OCI-LY3 (cell line): ENCODE measurements at regions not wholly inside any gene's neighbourhood (a gene's known extent, or its start where the extent isn't known, plus 50 kb on each side); places are given as distances from the start of the nearest gene placed in this dataset.
"Not testable (repeated sequence)": the region's sequence is repeated elsewhere in the genome, so short reads cannot be mapped to it uniquely, and the experiment has no call there.

Source experiments
- H2AFZ ChIP-seq: fragments of 200-600, 300-600 bp; shearing (Covaris generic); 2 replicates; pipeline ENCODE4 v1.6.0; 2014; ENCODE audit warnings: antibody characterized with exemption, low read depth, low read length
- H3K27ac ChIP-seq: fragments of 200-600, 300-600 bp; sonication (generic); 2 replicates; pipeline ENCODE4 v1.5.1; 2014; ENCODE audit warnings: mild to moderate bottlenecking, low read length, moderate library complexity, mixed read lengths
- H3K27me3 ChIP-seq: fragments of 200-600, 300-600 bp; sonication (generic); 2 replicates; pipeline ENCODE4 v1.6.1; 2014; ENCODE audit warnings: low read depth, low read length, mixed read lengths
- H3K36me3 ChIP-seq: fragments of 200-600, 300-600 bp; sonication (generic); replicated peaks from 2 replicates; pipeline ENCODE3; 2014; ENCODE audit warnings: low read depth, low read length, mixed read lengths
- H3K4me1 ChIP-seq: fragments of 300-600, 200-600 bp; sonication (generic); 2 replicates; pipeline ENCODE4 v1.6.1; 2014; ENCODE audit warnings: low read length, mixed read lengths
- H3K4me2 ChIP-seq: fragments of 200-600, 300-600 bp; sonication (generic); 2 replicates; pipeline ENCODE4 v1.6.1; 2014; ENCODE audit warnings: low read length, mixed read lengths
- H3K4me3 ChIP-seq: fragments of 300-600, 200-600 bp; sonication (generic); 2 replicates; pipeline ENCODE4 v1.5.1; 2014; ENCODE audit warnings: antibody characterized with exemption, mild to moderate bottlenecking, low read length, moderate library complexity
- H3K79me2 ChIP-seq: fragments of 300-600, 200-600 bp; shearing (Covaris generic); 2 replicates; pipeline ENCODE4 v1.6.1; 2014; ENCODE audit warnings: mild to moderate bottlenecking, low read length, mixed read lengths
- H3K9ac ChIP-seq: fragments of 300-600, 200-600 bp; shearing (Covaris generic); 2 replicates; pipeline ENCODE4 v1.6.0; 2014; ENCODE audit warnings: mild to moderate bottlenecking, low read length, moderate library complexity
- H3K9me3 ChIP-seq: fragments of 200-600, 300-600 bp; shearing (Covaris generic); 2 replicates; pipeline ENCODE4 v1.6.1; 2014; ENCODE audit warnings: low read length, mixed read lengths; ENCODE audit not compliant: insufficient read depth
- H4K20me1 ChIP-seq: fragments of 200-600, 300-600 bp; sonication (generic); 2 replicates; pipeline ENCODE4 v1.6.1; 2016; ENCODE audit warnings: low read length, mixed read lengths; ENCODE audit not compliant: insufficient read depth
- EZH2phosphoT487 ChIP-seq: fragments of 200-600 bp; shearing (Covaris generic); IDR thresholded peaks from 2 replicates; pipeline ENCODE4 v1.6.1; 2018; ENCODE audit warnings: antibody characterized with exemption, mixed run types, low read depth
- TF ChIP-seq, protein P1 (sequence below): fragments of 200-600, 300-600 bp; sonication (generic); IDR thresholded peaks from 2 replicates; pipeline ENCODE4 v1.5.1; 2014; ENCODE audit warnings: antibody characterized with exemption, low read length, low read depth

GRCh38 chr5:100341485-100341884 lies 193.7 kb upstream of the FAM174A start:
- H3K4me2 ChIP-seq, H4K20me1 ChIP-seq, H3K9me3 ChIP-seq, H3K27me3 ChIP-seq, H3K4me3 ChIP-seq, H3K36me3 ChIP-seq, H3K27ac ChIP-seq, H3K9ac ChIP-seq, H2AFZ ChIP-seq, H3K79me2 ChIP-seq, H3K4me1 ChIP-seq: not testable (repeated sequence)

- Histone ChIP-seq H3K4me2 (no peak overlapping the region), H2AFZ (no peak overlapping the region), H3K9ac (no peak overlapping the region), H4K20me1 (no peaks in the 10 kb centered on the region), H3K36me3 (no peaks in the 10 kb centered on the region), H3K4me3 (no peak overlapping the region), H3K27me3 (no peaks in the 10 kb centered on the region), H3K9me3 (no peaks in the 10 kb centered on the region), H3K79me2 (no peaks in the 10 kb centered on the region), H3K4me1 (no peaks in the 10 kb centered on the region), H3K27ac (no peak overlapping the region)
- TF ChIP-seq, protein P1, sequence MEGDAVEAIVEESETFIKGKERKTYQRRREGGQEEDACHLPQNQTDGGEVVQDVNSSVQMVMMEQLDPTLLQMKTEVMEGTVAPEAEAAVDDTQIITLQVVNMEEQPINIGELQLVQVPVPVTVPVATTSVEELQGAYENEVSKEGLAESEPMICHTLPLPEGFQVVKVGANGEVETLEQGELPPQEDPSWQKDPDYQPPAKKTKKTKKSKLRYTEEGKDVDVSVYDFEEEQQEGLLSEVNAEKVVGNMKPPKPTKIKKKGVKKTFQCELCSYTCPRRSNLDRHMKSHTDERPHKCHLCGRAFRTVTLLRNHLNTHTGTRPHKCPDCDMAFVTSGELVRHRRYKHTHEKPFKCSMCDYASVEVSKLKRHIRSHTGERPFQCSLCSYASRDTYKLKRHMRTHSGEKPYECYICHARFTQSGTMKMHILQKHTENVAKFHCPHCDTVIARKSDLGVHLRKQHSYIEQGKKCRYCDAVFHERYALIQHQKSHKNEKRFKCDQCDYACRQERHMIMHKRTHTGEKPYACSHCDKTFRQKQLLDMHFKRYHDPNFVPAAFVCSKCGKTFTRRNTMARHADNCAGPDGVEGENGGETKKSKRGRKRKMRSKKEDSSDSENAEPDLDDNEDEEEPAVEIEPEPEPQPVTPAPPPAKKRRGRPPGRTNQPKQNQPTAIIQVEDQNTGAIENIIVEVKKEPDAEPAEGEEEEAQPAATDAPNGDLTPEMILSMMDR: no peak
- TF ChIP-seq EZH2phosphoT487: no peak
These were observed 212.7 kb upstream of the FAM174A start for GRCh38 chr5:100322483-100322882.

- Histone ChIP-seq H3K4me2 (no peak overlapping the region), H3K9ac (no peak overlapping the region), H3K4me3 (no peak overlapping the region), H3K36me3 (no peaks in the 10 kb centered on the region), H3K27ac (no peak overlapping the region), H2AFZ (no peak overlapping the region), H4K20me1 (no peaks in the 10 kb centered on the region), H3K79me2 (no peaks in the 10 kb centered on the region), H3K9me3 (no peaks in the 10 kb centered on the region), H3K27me3 (no peaks in the 10 kb centered on the region), H3K4me1 (no peaks in the 10 kb centered on the region)
- no peak for TF ChIP-seq EZH2phosphoT487
- TF ChIP-seq, protein P1: no peak
These were observed 215.3 kb upstream of the FAM174A start for GRCh38 chr5:100319885-100320284.

- no peak overlapping the region for H2AFZ ChIP-seq
- H3K27ac ChIP-seq: no peak overlapping the region
- H3K4me1 ChIP-seq: peaks cover 14% of the 10 kb centered on the region
- no peaks in the 10 kb centered on the region for H3K27me3 ChIP-seq
- TF ChIP-seq EZH2phosphoT487: no peak
- TF ChIP-seq, protein P1: no peak
- no peaks in the 10 kb centered on the region for H4K20me1 ChIP-seq
- peak overlapping the region; percentile 39 for H3K4me2 ChIP-seq
- H3K4me3 ChIP-seq: no peak overlapping the region
- H3K79me2 ChIP-seq: no peaks in the 10 kb centered on the region
- no peaks in the 10 kb centered on the region for H3K9me3 ChIP-seq
- H3K9ac ChIP-seq: no peak overlapping the region
- H3K36me3 ChIP-seq: no peaks in the 10 kb centered on the region
These were observed 221.5 kb upstream of the FAM174A start for GRCh38 chr5:100313657-100314056.

DNA sequence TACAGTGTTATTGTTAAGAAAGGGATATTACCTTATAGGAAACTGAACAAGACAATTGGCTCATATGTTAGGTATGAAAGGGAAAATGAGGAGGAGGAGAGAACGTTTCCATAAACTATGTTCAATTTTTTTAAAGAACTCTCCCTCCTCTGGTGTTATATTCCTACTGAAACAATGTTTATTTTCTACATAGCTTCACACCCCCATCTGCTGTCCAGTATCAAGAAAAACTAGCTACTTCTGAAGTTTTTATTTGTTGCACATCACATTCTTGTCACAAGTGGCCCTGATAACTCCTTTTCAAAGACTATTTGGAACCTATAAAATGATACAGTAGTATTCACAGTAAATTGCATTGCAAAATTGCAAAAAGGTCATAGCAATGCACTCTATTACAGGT lies 223.4 kb upstream of the FAM174A start:
- H3K27ac ChIP-seq: no peak overlapping the region

More for the DNA sequence above, 223.4 kb upstream of the FAM174A start:
- no peaks in the 10 kb centered on the region for H3K9me3 ChIP-seq
- no peaks in the 10 kb centered on the region for H3K27me3 ChIP-seq
- H2AFZ ChIP-seq: no peak overlapping the region
- H3K4me1 ChIP-seq: peaks cover 17% of the 10 kb centered on the region
- TF ChIP-seq, protein P1: peak; percentile 29
- TF ChIP-seq EZH2phosphoT487: no peak
- no peaks in the 10 kb centered on the region for H3K36me3 ChIP-seq
- no peaks in the 10 kb centered on the region for H3K79me2 ChIP-seq
- no peaks in the 10 kb centered on the region for H4K20me1 ChIP-seq
- H3K4me2 ChIP-seq: no peak overlapping the region
- H3K9ac ChIP-seq: no peak overlapping the region
- H3K4me3 ChIP-seq: no peak overlapping the region
